Keratinocyte (primary cell): ENCODE measurements at regions not wholly inside any gene's neighbourhood (a gene's known extent, or its start where the extent isn't known, plus 50 kb on each side); places are given as distances from the start of the nearest gene placed in this dataset.

Experiments
- DNase-seq: peaks from one replicate; pipeline ENCODE4 v3.0.0-alpha.2; 2011; ENCODE audit warnings: low read depth, missing footprints, low spot score
- FAIRE-seq: peaks from 2 replicates; lab custom pipeline; 2011; peaks lifted over from hg19 to GRCh38; lab: Jason Lieb, UNC
- H2AFZ ChIP-seq: 2 replicates; pipeline ENCODE4 v1.6.0; 2012; ENCODE audit warnings: low read length, control low read depth, inconsistent platforms; ENCODE audit not compliant: control insufficient read depth
- H3K27ac ChIP-seq: 2 replicates; pipeline ENCODE4 v1.5.1; 2011; ENCODE audit warnings: low read length; ENCODE audit not compliant: control insufficient read depth, insufficient read depth
- H3K27me3 ChIP-seq: 3 replicates; pipeline ENCODE4 v1.6.0; 2011; ENCODE audit warnings: low read length; ENCODE audit not compliant: control insufficient read depth, insufficient read depth; ENCODE audit errors: extremely low read depth
- H3K36me3 ChIP-seq, 2 experiments: 2 replicates in 1 of 2; 3 replicates in 1 of 2; pipeline ENCODE4 v1.5.1; 2011; ENCODE audit warnings: low read length in 2 of 2, mild to moderate bottlenecking in 1 of 2; ENCODE audit not compliant: control insufficient read depth in 2 of 2, insufficient read depth in 2 of 2; ENCODE audit errors: extremely low read depth in 1 of 2
- H3K4me1 ChIP-seq: 3 replicates; pipeline ENCODE4 v1.5.1; 2011; ENCODE audit warnings: low read length; ENCODE audit not compliant: control insufficient read depth, insufficient read depth; ENCODE audit errors: extremely low read depth
- H3K4me2 ChIP-seq: 3 replicates; pipeline ENCODE4 v1.6.0; 2011; ENCODE audit warnings: low read depth, low read length; ENCODE audit not compliant: control insufficient read depth, insufficient read depth; ENCODE audit errors: extremely low read depth
- H3K4me3 ChIP-seq, 3 experiments: fragments of 200-600 bp in 1 of 3; sonication (generic) in 1 of 3; 2 replicates in 2 of 3; 3 replicates in 1 of 3; pipeline ENCODE4 v1.5.1; 2011 to 2016; ENCODE audit warnings: low read length in 3 of 3, mild to moderate bottlenecking in 3 of 3, control low read depth in 2 of 3, inconsistent platforms in 1 of 3, low read depth in 1 of 3, mixed read lengths in 1 of 3, mixed run types in 1 of 3, moderate library complexity in 1 of 3; ENCODE audit not compliant: control insufficient read depth in 2 of 3, insufficient read depth in 2 of 3; ENCODE audit errors: extremely low read depth in 1 of 3
- H3K79me2 ChIP-seq: 2 replicates; pipeline ENCODE4 v1.6.0; 2012; ENCODE audit warnings: low read length; ENCODE audit not compliant: control insufficient read depth, insufficient read depth
- H3K9ac ChIP-seq: 3 replicates; pipeline ENCODE4 v1.6.0; 2011; ENCODE audit warnings: low read length; ENCODE audit not compliant: control insufficient read depth, insufficient read depth; ENCODE audit errors: extremely low read depth
- H3K9me1 ChIP-seq: 3 replicates; pipeline ENCODE4 v1.6.0; 2011; ENCODE audit warnings: low read length; ENCODE audit not compliant: control insufficient read depth, insufficient read depth; ENCODE audit errors: extremely low read depth
- H3K9me3 ChIP-seq: 2 replicates; pipeline ENCODE4 v1.5.1; 2012; ENCODE audit warnings: low read depth, low read length; ENCODE audit not compliant: control insufficient read depth
- H4K20me1 ChIP-seq: 3 replicates; pipeline ENCODE4 v1.6.0; 2011; ENCODE audit warnings: low read length; ENCODE audit not compliant: control insufficient read depth, insufficient read depth; ENCODE audit errors: extremely low read depth
- CTCF ChIP-seq, 3 experiments: IDR thresholded peaks in 1 of 3; conservative IDR thresholded peaks in 1 of 3; optimal IDR thresholded peaks in 1 of 3; 2 replicates in 2 of 3; 3 replicates in 1 of 3; pipeline versions ENCODE3 to v1.5.1; 2011; ENCODE audit warnings: low read length in 3 of 3, mild to moderate bottlenecking in 3 of 3, moderate library complexity in 2 of 3, control low read depth in 1 of 3, inconsistent platforms in 1 of 3; ENCODE audit not compliant: insufficient read depth in 2 of 3; ENCODE audit errors: extremely low read depth in 1 of 3
- EZH2 ChIP-seq: IDR thresholded peaks from one replicate; pipeline ENCODE4 v1.6.1; 2012; ENCODE audit warnings: inconsistent platforms, mild to moderate bottlenecking, low read length, moderate library complexity
- dilution Hi-C: fragments of 300-500 bp; cut with MboI; formaldehyde crosslinking; loops from one replicate; pipeline ENCODE4 v1.7.0; 2020; ENCODE audit warnings: low sequenced_read_pairs; ENCODE audit not compliant: extremely low pct_ligation_motif_present

GRCh38 chr15:38818157-38818790 lies 253.7 kb upstream of the RASGRP1 start:
- DNase-seq = no peak
- TF ChIP-seq EZH2 (no peak), CTCF (optimal IDR thresholded peaks at IDR 0.05 in 1 of 3, IDR thresholded peaks at IDR 0.05 in 1 of 3, conservative IDR thresholded peaks at IDR 0.05 in 1 of 3; ENCODE audit: extremely low read depth in 1 of 3, insufficient read depth in 2 of 3, low read length in 3 of 3) (no peak)
- Histone ChIP-seq H3K9me1 (no peaks in the 10 kb centered on the region), H3K4me1 (peaks cover 4% of the 10 kb centered on the region), H3K4me2 (peak overlapping the region; percentile 51), H4K20me1 (no peaks in the 10 kb centered on the region), H3K9me3 (no peaks in the 10 kb centered on the region), H3K9ac (no peak overlapping the region), H3K79me2 (no peaks in the 10 kb centered on the region), H3K36me3 (no peaks in the 10 kb centered on the region), H2AFZ (no peak overlapping the region), H3K27me3 (no peaks in the 10 kb centered on the region), H3K4me3 (no peak overlapping the region), H3K27ac (no peak overlapping the region)
- FAIRE-seq = no peak
- dilution Hi-C loops = no loop called here

- Histone ChIP-seq H3K9me1 (no peaks in the 10 kb centered on the region), H3K4me1 (peaks cover 4% of the 10 kb centered on the region), H3K27ac (no peak overlapping the region), H3K36me3 (no peaks in the 10 kb centered on the region), H3K27me3 (no peaks in the 10 kb centered on the region), H3K79me2 (no peaks in the 10 kb centered on the region), H3K4me2 (no peak overlapping the region), H3K9me3 (no peaks in the 10 kb centered on the region), H3K9ac (no peak overlapping the region), H2AFZ (no peak overlapping the region), H4K20me1 (no peaks in the 10 kb centered on the region), H3K4me3 (no peak overlapping the region)
- FAIRE-seq (no peak), DNase-seq (no peak)
- TF ChIP-seq CTCF (optimal IDR thresholded peaks at IDR 0.05 in 1 of 3, IDR thresholded peaks at IDR 0.05 in 1 of 3, conservative IDR thresholded peaks at IDR 0.05 in 1 of 3; ENCODE audit: extremely low read depth in 1 of 3, insufficient read depth in 2 of 3, low read length in 3 of 3) (no peak), EZH2 (no peak)
- dilution Hi-C loops = no loop called here
Observed at GRCh38 chr15:38819387-38819950, 254.9 kb upstream of the RASGRP1 start.
